ENCODE measurements at regions not wholly inside any gene's neighbourhood (a gene's known extent, or its start where the extent isn't known, plus 50 kb on each side); places are given as distances from the start of the nearest gene placed in this dataset.

- no peak for TF ChIP-seq CTCF (IDR thresholded peaks at IDR 0.05; ENCODE audit: insufficient read depth, low read length, poor library complexity, severe bottlenecking)
- H3K4me3 ChIP-seq (replicated peaks; ENCODE audit: low read depth, low read length): no peak overlapping the region
- H3K27me3 ChIP-seq (replicated peaks; ENCODE audit: control insufficient read depth, insufficient read depth, low read length): no peaks in the 10 kb centered on the region
- DNase-seq (ENCODE audit: extremely low read depth, insufficient read length): no peak
- H3K36me3 ChIP-seq (ENCODE audit: control insufficient read depth, insufficient read depth, low read length): no peaks in the 10 kb centered on the region
These were observed 1392.0 kb upstream of the PRMT6 start for GRCh38 chr1:105664495-105664894.

GRCh38 chr1:105678334-105678733 lies 1378.1 kb upstream of the PRMT6 start:
- Histone ChIP-seq H3K36me3 (ENCODE audit: control insufficient read depth, insufficient read depth, low read length) (no peaks in the 10 kb centered on the region), H3K4me3 (replicated peaks; ENCODE audit: low read depth, low read length) (no peak overlapping the region), H3K27me3 (replicated peaks; ENCODE audit: control insufficient read depth, insufficient read depth, low read length) (no peaks in the 10 kb centered on the region)
- no peak for DNase-seq (ENCODE audit: extremely low read depth, insufficient read length)
- no peak for TF ChIP-seq CTCF (IDR thresholded peaks at IDR 0.05; ENCODE audit: insufficient read depth, low read length, poor library complexity, severe bottlenecking)

GRCh38 chr1:105684714-105685113 lies 1371.8 kb upstream of the PRMT6 start:
- Histone ChIP-seq H3K27me3 (replicated peaks; ENCODE audit: control insufficient read depth, insufficient read depth, low read length) (no peaks in the 10 kb centered on the region), H3K4me3 (replicated peaks; ENCODE audit: low read depth, low read length) (no peak overlapping the region), H3K36me3 (ENCODE audit: control insufficient read depth, insufficient read depth, low read length) (no peaks in the 10 kb centered on the region)
- no peak for TF ChIP-seq CTCF (IDR thresholded peaks at IDR 0.05; ENCODE audit: insufficient read depth, low read length, poor library complexity, severe bottlenecking)
- no peak for DNase-seq (ENCODE audit: extremely low read depth, insufficient read length)

- H3K36me3 ChIP-seq (ENCODE audit: control insufficient read depth, insufficient read depth, low read length): no peaks in the 10 kb centered on the region
- H3K27me3 ChIP-seq (replicated peaks; ENCODE audit: control insufficient read depth, insufficient read depth, low read length): no peaks in the 10 kb centered on the region
- no peak overlapping the region for H3K4me3 ChIP-seq (replicated peaks; ENCODE audit: low read depth, low read length)
- TF ChIP-seq CTCF (IDR thresholded peaks at IDR 0.05; ENCODE audit: insufficient read depth, low read length, poor library complexity, severe bottlenecking): no peak
- DNase-seq (ENCODE audit: extremely low read depth, insufficient read length): no peak
These were observed 1370.4 kb upstream of the PRMT6 start for GRCh38 chr1:105686026-105686425.

- no peak for DNase-seq (ENCODE audit: extremely low read depth, insufficient read length)
- no peaks in the 10 kb centered on the region for H3K36me3 ChIP-seq (ENCODE audit: control insufficient read depth, insufficient read depth, low read length)
- TF ChIP-seq CTCF (IDR thresholded peaks at IDR 0.05; ENCODE audit: insufficient read depth, low read length, poor library complexity, severe bottlenecking): no peak
- no peaks in the 10 kb centered on the region for H3K27me3 ChIP-seq (replicated peaks; ENCODE audit: control insufficient read depth, insufficient read depth, low read length)
- no peak overlapping the region for H3K4me3 ChIP-seq (replicated peaks; ENCODE audit: low read depth, low read length)
These were observed 1369.4 kb upstream of the PRMT6 start for GRCh38 chr1:105686874-105687690.
